ENCODE measurements at regions not wholly inside any gene's neighbourhood (a gene's known extent, or its start where the extent isn't known, plus 50 kb on each side); places are given as distances from the start of the nearest gene placed in this dataset.

GRCh38 chr6:134720353-134721059 is 229.4 kb downstream of the ALDH8A1 start:
- Histone ChIP-seq H3K79me2 (ENCODE audit: control insufficient read depth, low read length) (no peaks in the 10 kb centered on the region), H3F3A (ENCODE audit: control insufficient read depth, insufficient read depth) (no peaks in the 10 kb centered on the region), H3K27ac (ENCODE audit: low read depth, low read length) (no peak overlapping the region), H3K4me2 (ENCODE audit: low read length) (no peak overlapping the region), H4K20me1 (ENCODE audit: control insufficient read depth, insufficient read depth, low read depth, low read length) (no peaks in the 10 kb centered on the region), H3K27me3 (ENCODE audit: control insufficient read depth, low read length) (peaks cover 8% of the 10 kb centered on the region; the same call in 1 of the 2 replicates), H3K4me3 (ENCODE audit: low read length) (no peak overlapping the region), H3K9me2 (replicated peaks; ENCODE audit: control insufficient read depth, low read length) (no peaks in the 10 kb centered on the region), H3K4me1 (ENCODE audit: control insufficient read depth, low read length) (no peaks in the 10 kb centered on the region), H3K9me3 (ENCODE audit: control insufficient read depth, insufficient read depth, low read length) (no peaks in the 10 kb centered on the region), H3K36me3 (ENCODE audit: control insufficient read depth, low read length) (no peaks in the 10 kb centered on the region)
- TF ChIP-seq CTCF (IDR thresholded peaks at IDR 0.05; ENCODE audit: low read depth, low read length, poor library complexity, severe bottlenecking) (no peak), EZH2phosphoT487 (IDR thresholded peaks at IDR 0.05; ENCODE audit: borderline replicate concordance, low read length) (no peak)

DNA sequence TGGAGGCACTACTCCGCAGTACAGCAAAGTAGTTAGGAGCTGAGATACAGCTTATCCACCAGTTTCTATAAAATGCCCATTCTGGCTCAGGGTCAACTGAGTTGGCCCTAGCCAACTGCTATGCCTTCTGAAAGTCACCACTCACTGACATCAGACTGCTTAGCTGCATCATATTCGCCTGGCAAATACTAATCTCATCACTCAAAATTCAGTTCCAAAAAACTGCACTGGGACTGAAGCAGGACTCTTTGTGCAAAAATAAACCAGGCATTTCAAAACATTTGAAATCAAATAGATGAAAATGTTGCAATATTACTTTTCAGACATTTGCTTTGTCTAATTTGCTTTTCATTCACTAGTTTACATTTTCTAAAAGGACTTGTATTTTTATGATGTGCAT is 230.0 kb downstream of the ALDH8A1 start:
- no peak for TF ChIP-seq EZH2phosphoT487 (IDR thresholded peaks at IDR 0.05; ENCODE audit: borderline replicate concordance, low read length)
- no peaks in the 10 kb centered on the region for H3K79me2 ChIP-seq (ENCODE audit: control insufficient read depth, low read length)
- H3K9me3 ChIP-seq (ENCODE audit: control insufficient read depth, insufficient read depth, low read length), result no peaks in the 10 kb centered on the region
- no peaks in the 10 kb centered on the region for H4K20me1 ChIP-seq (ENCODE audit: control insufficient read depth, insufficient read depth, low read depth, low read length)
- no peaks in the 10 kb centered on the region for H3F3A ChIP-seq (ENCODE audit: control insufficient read depth, insufficient read depth)
- no peaks in the 10 kb centered on the region for H3K9me2 ChIP-seq (replicated peaks; ENCODE audit: control insufficient read depth, low read length)
- H3K4me3 ChIP-seq (ENCODE audit: low read length), result no peak overlapping the region
- no peak overlapping the region for H3K27ac ChIP-seq (ENCODE audit: low read depth, low read length)
- H3K27me3 ChIP-seq (ENCODE audit: control insufficient read depth, low read length), result peaks cover 8% of the 10 kb centered on the region; the same call in 1 of the 2 replicates
- no peaks in the 10 kb centered on the region for H3K36me3 ChIP-seq (ENCODE audit: control insufficient read depth, low read length)
- H3K4me1 ChIP-seq (ENCODE audit: control insufficient read depth, low read length), result no peaks in the 10 kb centered on the region
- no peak overlapping the region for H3K4me2 ChIP-seq (ENCODE audit: low read length)

DNA sequence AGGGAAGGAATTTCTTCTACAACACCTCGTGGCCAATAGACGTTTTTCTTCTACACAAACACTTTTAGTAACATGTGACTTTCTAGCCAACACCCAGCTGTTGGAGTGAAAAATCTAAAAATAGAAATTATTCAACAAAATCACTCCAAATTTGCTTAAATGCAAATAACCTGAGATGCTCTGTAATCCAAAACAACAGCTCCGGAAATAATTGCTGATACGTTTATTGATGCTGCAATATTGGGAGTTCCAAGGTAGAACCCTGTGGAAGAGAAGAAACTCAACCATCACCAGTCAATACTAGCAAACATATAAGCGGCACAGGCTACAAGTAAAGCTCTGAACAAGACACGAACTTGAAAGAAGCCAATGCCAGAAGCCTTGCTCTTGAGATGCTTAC is 230.6 kb downstream of the ALDH8A1 start:
- Histone ChIP-seq H3K9me3 (ENCODE audit: control insufficient read depth, insufficient read depth, low read length) (no peaks in the 10 kb centered on the region), H3K4me2 (ENCODE audit: low read length) (no peak overlapping the region), H3K27ac (ENCODE audit: low read depth, low read length) (no peak overlapping the region), H3K9me2 (replicated peaks; ENCODE audit: control insufficient read depth, low read length) (no peaks in the 10 kb centered on the region), H3K79me2 (ENCODE audit: control insufficient read depth, low read length) (no peaks in the 10 kb centered on the region), H3F3A (ENCODE audit: control insufficient read depth, insufficient read depth) (no peaks in the 10 kb centered on the region), H3K27me3 (ENCODE audit: control insufficient read depth, low read length) (peaks cover 8% of the 10 kb centered on the region; the same call in 1 of the 2 replicates), H3K4me3 (ENCODE audit: low read length) (no peak overlapping the region), H4K20me1 (ENCODE audit: control insufficient read depth, insufficient read depth, low read depth, low read length) (no peaks in the 10 kb centered on the region), H3K36me3 (ENCODE audit: control insufficient read depth, low read length) (no peaks in the 10 kb centered on the region), H3K4me1 (ENCODE audit: control insufficient read depth, low read length) (no peaks in the 10 kb centered on the region)
- TF ChIP-seq CTCF (IDR thresholded peaks at IDR 0.05; ENCODE audit: low read depth, low read length, poor library complexity, severe bottlenecking) (no peak), EZH2phosphoT487 (IDR thresholded peaks at IDR 0.05; ENCODE audit: borderline replicate concordance, low read length) (no peak)

DNA sequence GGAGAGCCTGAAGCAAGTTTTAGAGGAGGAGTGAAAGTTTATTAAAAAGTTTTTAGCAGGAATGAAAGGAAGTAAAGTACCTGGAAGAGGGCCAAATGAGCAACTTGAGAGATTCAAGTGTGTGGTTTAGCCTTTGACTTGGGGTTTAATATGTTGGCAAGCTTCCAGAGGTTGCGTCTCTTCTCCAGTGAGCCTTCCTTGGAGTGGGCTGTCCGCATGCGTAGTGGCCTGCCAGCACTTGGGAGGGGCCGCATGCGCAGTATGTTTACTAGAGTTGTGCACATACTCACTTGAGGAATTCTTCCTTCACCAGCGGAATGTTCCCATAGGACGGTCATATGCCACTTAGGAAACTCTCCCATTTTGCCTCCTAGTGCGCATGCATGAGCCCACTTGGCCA is 235.2 kb downstream of the ALDH8A1 start:
- H3K79me2 ChIP-seq (ENCODE audit: control insufficient read depth, low read length), result no peaks in the 10 kb centered on the region

More for the DNA sequence above, 235.2 kb downstream of the ALDH8A1 start:
- Histone ChIP-seq H3K9me3 (ENCODE audit: control insufficient read depth, insufficient read depth, low read length) (no peaks in the 10 kb centered on the region), H3K4me3 (ENCODE audit: low read length) (no peak overlapping the region), H3K27ac (ENCODE audit: low read depth, low read length) (no peak overlapping the region), H3F3A (ENCODE audit: control insufficient read depth, insufficient read depth) (no peaks in the 10 kb centered on the region), H3K27me3 (ENCODE audit: control insufficient read depth, low read length) (no peaks in the 10 kb centered on the region), H3K4me1 (ENCODE audit: control insufficient read depth, low read length) (no peaks in the 10 kb centered on the region), H4K20me1 (ENCODE audit: control insufficient read depth, insufficient read depth, low read depth, low read length) (no peaks in the 10 kb centered on the region), H3K36me3 (ENCODE audit: control insufficient read depth, low read length) (no peaks in the 10 kb centered on the region), H3K4me2 (ENCODE audit: low read length) (no peak overlapping the region), H3K9me2 (replicated peaks; ENCODE audit: control insufficient read depth, low read length) (no peaks in the 10 kb centered on the region)
- no peak for TF ChIP-seq CTCF (IDR thresholded peaks at IDR 0.05; ENCODE audit: low read depth, low read length, poor library complexity, severe bottlenecking)
- TF ChIP-seq EZH2phosphoT487 (IDR thresholded peaks at IDR 0.05; ENCODE audit: borderline replicate concordance, low read length), result no peak

All from DOHH2 (cell line).